A549 (cell line): ENCODE measurements at regions not wholly inside any gene's neighbourhood (a gene's known extent, or its start where the extent isn't known, plus 50 kb on each side); places are given as distances from the start of the nearest gene placed in this dataset.

Experiments used
- ATAC-seq, 2 experiments: fragments of 200-7000 bp in 1 of 2; fragments of >200 bp in 1 of 2; cut with Nextera tagmentation in 1 of 2; cut with Tn5 transposase in 1 of 2; 3 replicates each; pipeline versions ENCODE4 v1.8.0 to v1.9.1; 2018 to 2020; ENCODE audit warnings: mild to moderate bottlenecking in 1 of 2, moderate library complexity in 1 of 2
- CTCF ChIA-PET: fragments of 300-600 bp; sonication (Branson Sonifier 250); formaldehyde crosslinking; extraction: SDS; loops from one replicate; lab custom pipeline; 2021; ENCODE audit warnings: antibody characterized with exemption, inconsistent platforms; lab: Yijun Ruan, JAX
- POLR2A ChIA-PET: fragments of 350-600 bp; formaldehyde crosslinking; extraction: SDS; loops from one replicate; lab custom pipeline; 2021; ENCODE audit warnings: antibody characterized with exemption, inconsistent platforms; lab: Yijun Ruan, JAX
- DNase-seq, 2 experiments: peaks; one replicate each; pipeline versions ENCODE4 v3.0.0 to v3.0.0-alpha.2; 2011 to 2016; ENCODE audit warnings: low read depth in 1 of 2, low spot score in 1 of 2
- FAIRE-seq: peaks from 2 replicates; lab custom pipeline; 2011; peaks lifted over from hg19 to GRCh38; lab: Jason Lieb, UNC
- H3K27ac ChIP-seq, 2 experiments: fragments of >200 bp; sonication (Bioruptor Twin); formaldehyde crosslinking; 3 replicates each; pipeline ENCODE4 v1.5.1; 2016 to 2017
- H3K4me1 ChIP-seq: fragments of >200 bp; sonication (Bioruptor Twin); formaldehyde crosslinking; 3 replicates; pipeline ENCODE4 v1.6.1; 2016
- H3K4me2 ChIP-seq: fragments of >200 bp; sonication (Bioruptor Twin); formaldehyde crosslinking; 3 replicates; pipeline ENCODE4 v1.6.1; 2016
- H3K4me3 ChIP-seq: fragments of >200 bp; sonication (Bioruptor Twin); formaldehyde crosslinking; 3 replicates; pipeline ENCODE4 v1.5.1; 2016
- H3K9me3 ChIP-seq: fragments of >200 bp; sonication (Bioruptor Twin); formaldehyde crosslinking; 3 replicates; pipeline ENCODE4 v1.6.1; 2016
- CBX2 ChIP-seq: fragments of 200-600 bp; sonication (generic); IDR thresholded peaks from 2 replicates; pipeline ENCODE4 v1.6.1; 2016; ENCODE audit warnings: low read depth, mild to moderate bottlenecking, borderline replicate concordance
- CBX8 ChIP-seq: fragments of 200-600 bp; sonication (generic); IDR thresholded peaks from 2 replicates; pipeline ENCODE4 v1.6.1; 2016
- CHD2 ChIP-seq: fragments of 150-350 bp; IDR thresholded peaks from 2 replicates; pipeline ENCODE4 v1.6.1; 2014; ENCODE audit warnings: low read length; ENCODE audit not compliant: partially characterized antibody
- EHMT2 ChIP-seq: fragments of 200-600 bp; sonication (generic); IDR thresholded peaks from 2 replicates; pipeline ENCODE4 v1.6.1; 2016; ENCODE audit warnings: antibody characterized with exemption, low read depth, mild to moderate bottlenecking, moderate library complexity
- EP300 ChIP-seq, 2 experiments: fragments of >200 bp; sonication (Bioruptor Twin); formaldehyde crosslinking; IDR thresholded peaks; 2 replicates in 1 of 2; 3 replicates in 1 of 2; pipeline ENCODE4 v1.6.1; 2016 to 2017
- ESRRA ChIP-seq: fragments of 150-350 bp; IDR thresholded peaks from 2 replicates; pipeline ENCODE4 v1.6.1; 2014; ENCODE audit warnings: mild to moderate bottlenecking, low read length, borderline replicate concordance
- FOSL2 ChIP-seq, 2 experiments: fragments of 450-650 bp in 1 of 2; fragments of >200 bp in 1 of 2; sonication (Bioruptor Twin) in 1 of 2; formaldehyde crosslinking; IDR thresholded peaks; 2 replicates each; pipeline versions ENCODE4 v1.5.0 to v1.6.1; 2016 to 2020; ENCODE audit warnings: mild to moderate bottlenecking in 1 of 2, moderate library complexity in 1 of 2
- FOXS1 ChIP-seq: fragments of 250-450 bp; sonication (Bioruptor Pico); IDR thresholded peaks from 2 replicates; pipeline ENCODE4 v1.5.0; 2020; ENCODE audit warnings: mild to moderate bottlenecking, moderate library complexity
- GATA3 ChIP-seq: IDR thresholded peaks from 2 replicates; pipeline ENCODE4 v1.6.1; 2012; ENCODE audit warnings: borderline replicate concordance
- HDAC2 ChIP-seq: fragments of 200-600 bp; sonication (generic); IDR thresholded peaks from 2 replicates; pipeline ENCODE4 v1.6.1; 2016
- HOXA7 ChIP-seq: fragments of 250-450 bp; sonication (Bioruptor Pico); IDR thresholded peaks from 2 replicates; pipeline ENCODE4 v1.5.0; 2020; ENCODE audit warnings: mild to moderate bottlenecking, moderate library complexity
- HOXB13 ChIP-seq: fragments of 250-450 bp; sonication (Bioruptor Pico); IDR thresholded peaks from 2 replicates; pipeline ENCODE4 v1.5.0; 2020; ENCODE audit warnings: low read depth, mild to moderate bottlenecking, moderate library complexity
- HOXB5 ChIP-seq: fragments of 250-450 bp; sonication (Bioruptor Pico); IDR thresholded peaks from 2 replicates; pipeline ENCODE4 v1.5.0; 2020; ENCODE audit warnings: mild to moderate bottlenecking, moderate library complexity
- JUN ChIP-seq, 2 experiments: fragments of >200 bp; sonication (Bioruptor Twin); formaldehyde crosslinking; IDR thresholded peaks; 2 replicates in 1 of 2; 3 replicates in 1 of 2; pipeline ENCODE4 v1.6.1; 2016 to 2017
- KDM1A ChIP-seq: fragments of 200-600 bp; sonication (generic); IDR thresholded peaks from 2 replicates; pipeline ENCODE4 v1.6.1; 2016; ENCODE audit warnings: low read depth, mild to moderate bottlenecking
- KDM5A ChIP-seq: fragments of 200-600 bp; sonication (generic); IDR thresholded peaks from 2 replicates; pipeline ENCODE4 v1.6.1; 2016; ENCODE audit warnings: antibody characterized with exemption, mild to moderate bottlenecking
- MAZ ChIP-seq: fragments of 150-350 bp; IDR thresholded peaks from 2 replicates; pipeline ENCODE4 v1.6.1; 2014; ENCODE audit warnings: antibody characterized with exemption, low read depth, low read length, borderline replicate concordance
- MYC ChIP-seq: IDR thresholded peaks from 2 replicates; pipeline ENCODE4 v1.6.1; 2012; ENCODE audit warnings: mild to moderate bottlenecking, inconsistent platforms, low read length, improper control_type of control experiment, borderline replicate concordance
- NPAS2 ChIP-seq: fragments of 250-450 bp; sonication (Bioruptor Pico); IDR thresholded peaks from 2 replicates; pipeline ENCODE4 v1.8.0; 2022; ENCODE audit warnings: mild to moderate bottlenecking, moderate library complexity, borderline replicate concordance
- POLR2AphosphoS2 ChIP-seq: conservative IDR thresholded peaks from 2 replicates; pipeline ENCODE4 v1.6.1; 2012; ENCODE audit warnings: low read length, improper control_type of control experiment, inconsistent platforms
- RARB ChIP-seq: fragments of 250-450 bp; sonication (Bioruptor Pico); IDR thresholded peaks from 2 replicates; pipeline ENCODE4 v1.8.0; 2021; ENCODE audit warnings: mild to moderate bottlenecking, moderate library complexity
- RCOR1 ChIP-seq: fragments of 150-350 bp; IDR thresholded peaks from 2 replicates; pipeline ENCODE4 v1.6.1; 2014; ENCODE audit warnings: antibody characterized with exemption, low read length, low read depth
- SMC3 ChIP-seq: fragments of >200 bp; sonication (Bioruptor Twin); formaldehyde crosslinking; IDR thresholded peaks from 3 replicates; pipeline ENCODE4 v1.6.1; 2018; ENCODE audit warnings: inconsistent platforms
- ZFP36 ChIP-seq: fragments of 450-650 bp; IDR thresholded peaks from 2 replicates; pipeline ENCODE4 v1.6.1; 2014; ENCODE audit warnings: borderline replicate concordance; ENCODE audit not compliant: partially characterized antibody
- ZNF302 ChIP-seq: fragments of 250-450 bp; sonication (Bioruptor Pico); IDR thresholded peaks from 2 replicates; pipeline ENCODE4 v1.9.0; 2021; ENCODE audit warnings: inconsistent platforms, mild to moderate bottlenecking, moderate library complexity
- WGBS: methylation state at CpG from one replicate; pipeline ENCODE4 v1.1.6; 2017; ENCODE audit errors: missing lambda C conversion rate; 5-methylcytosine and 5-hydroxymethylcytosine counted together
- TF ChIP-seq, protein P1 (sequence below): fragments of >200 bp; sonication (Bioruptor Twin); formaldehyde crosslinking; IDR thresholded peaks from 3 replicates; pipeline ENCODE4 v1.6.1; 2016
- TF ChIP-seq, protein P2 (sequence below): fragments of >200 bp; sonication (Bioruptor Twin); formaldehyde crosslinking; IDR thresholded peaks from 2 replicates; pipeline ENCODE4 v1.6.1; 2016
- TF ChIP-seq, protein P3 (sequence below): fragments of 200-600 bp; sonication (generic); IDR thresholded peaks from 2 replicates; pipeline ENCODE4 v1.6.1; 2016; ENCODE audit warnings: antibody characterized with exemption, mild to moderate bottlenecking, moderate library complexity
- TF ChIP-seq, protein P4 (sequence below): fragments of 250-450 bp; sonication (Bioruptor Pico); IDR thresholded peaks from 2 replicates; pipeline ENCODE4 v1.5.0; 2020; ENCODE audit warnings: low read depth, mild to moderate bottlenecking, moderate library complexity

DNA sequence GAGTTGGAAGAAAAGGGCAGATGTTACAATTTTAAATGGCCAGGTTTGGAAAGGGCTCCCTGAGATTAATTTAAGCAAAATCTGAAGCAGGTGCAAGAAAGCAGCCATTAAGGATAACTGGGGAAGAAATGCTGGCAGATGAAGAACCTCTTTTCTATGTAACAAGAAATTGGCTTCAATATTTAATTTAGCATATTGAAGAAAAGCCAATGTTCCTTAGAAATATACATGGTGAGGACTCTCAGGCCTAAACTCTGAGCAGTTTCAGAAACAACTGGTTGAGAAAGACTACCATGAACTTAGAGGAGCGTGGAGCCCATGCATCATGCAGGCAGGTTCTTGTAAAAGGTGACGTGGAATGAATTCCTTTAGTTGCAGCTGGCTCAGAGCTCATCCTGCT lies 152.8 kb downstream of the LRIG3 start:
- no peak for DNase-seq
- WGBS: 66% methylated on average over 2 of the region's 2 CpGs
- no peak for FAIRE-seq
- Histone ChIP-seq H3K4me2 (no peak overlapping the region), H3K9me3 (0 out of 3 replicates have a peak, but pooled peaks cover 4% of the 10 kb centered on the region), H3K4me1 (peaks cover 15% of the 10 kb centered on the region), H3K4me3 (no peak overlapping the region)
- no peak for ATAC-seq
- CTCF ChIA-PET: no interaction called here
- POLR2A ChIA-PET: no interaction called here
- TF ChIP-seq, protein P1, sequence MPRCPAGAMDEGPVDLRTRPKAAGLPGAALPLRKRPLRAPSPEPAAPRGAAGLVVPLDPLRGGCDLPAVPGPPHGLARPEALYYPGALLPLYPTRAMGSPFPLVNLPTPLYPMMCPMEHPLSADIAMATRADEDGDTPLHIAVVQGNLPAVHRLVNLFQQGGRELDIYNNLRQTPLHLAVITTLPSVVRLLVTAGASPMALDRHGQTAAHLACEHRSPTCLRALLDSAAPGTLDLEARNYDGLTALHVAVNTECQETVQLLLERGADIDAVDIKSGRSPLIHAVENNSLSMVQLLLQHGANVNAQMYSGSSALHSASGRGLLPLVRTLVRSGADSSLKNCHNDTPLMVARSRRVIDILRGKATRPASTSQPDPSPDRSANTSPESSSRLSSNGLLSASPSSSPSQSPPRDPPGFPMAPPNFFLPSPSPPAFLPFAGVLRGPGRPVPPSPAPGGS: no peak
- no peak for TF ChIP-seq SMC3
- no peak for TF ChIP-seq ESRRA
- TF ChIP-seq ZNF302 (CRISPR knock-in tag): no peak
- no peak for TF ChIP-seq FOSL2 (IDR thresholded peaks at IDR 0.05)
- no peak for TF ChIP-seq FOSL2 (CRISPR knock-in tag; IDR thresholded peaks at IDR 0.05)
- TF ChIP-seq ZFP36: no peak
- TF ChIP-seq, protein P2, sequence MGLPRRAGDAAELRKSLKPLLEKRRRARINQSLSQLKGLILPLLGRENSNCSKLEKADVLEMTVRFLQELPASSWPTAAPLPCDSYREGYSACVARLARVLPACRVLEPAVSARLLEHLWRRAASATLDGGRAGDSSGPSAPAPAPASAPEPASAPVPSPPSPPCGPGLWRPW: no peak
- no peak for TF ChIP-seq HOXB5 (CRISPR knock-in tag)
- no peak for TF ChIP-seq CBX8
- TF ChIP-seq FOXS1 (CRISPR knock-in tag): no peak
- TF ChIP-seq HDAC2: no peak
- TF ChIP-seq EP300 (IDR thresholded peaks at IDR 0.05): no peak
- TF ChIP-seq POLR2AphosphoS2: no peak
- TF ChIP-seq, all 56 proteins: peak for 0
- no peak overlapping the region for H3K27ac ChIP-seq

DNA sequence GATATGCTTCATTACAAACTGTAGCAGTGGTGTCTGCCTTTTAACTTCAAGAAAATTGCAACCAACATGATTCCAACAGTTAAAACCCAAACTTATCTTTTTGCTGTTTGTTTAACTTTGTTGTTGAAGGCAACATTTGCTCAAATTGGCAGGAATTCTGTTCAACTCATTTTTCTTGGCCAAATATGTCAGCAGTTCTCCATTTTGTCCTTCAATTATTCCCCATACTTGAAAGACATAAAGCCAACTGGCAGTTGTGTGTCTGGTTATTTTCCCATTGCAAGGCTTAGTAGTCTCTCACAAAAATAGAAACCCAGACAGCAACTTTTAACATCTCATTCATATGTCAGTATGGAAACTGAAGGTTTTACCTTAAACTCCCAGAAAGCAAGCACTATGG lies 146.3 kb downstream of the LRIG3 start:
- POLR2A ChIA-PET: no interaction called here
- FAIRE-seq (no peak), DNase-seq (no peak), ATAC-seq (no peak)
- 0 out of 3 replicates have a peak, but pooled peaks cover 4% of the 10 kb centered on the region for H3K9me3 ChIP-seq
- no peak overlapping the region for H3K4me3 ChIP-seq
- no peak overlapping the region for H3K4me2 ChIP-seq
- no peaks in the 10 kb centered on the region for H3K4me1 ChIP-seq
- TF ChIP-seq HOXA7 (CRISPR knock-in tag) (no peak), SMC3 (no peak), RCOR1 (no peak), MYC (no peak), CBX2 (no peak), ZNF302 (CRISPR knock-in tag) (no peak), CHD2 (no peak)
- TF ChIP-seq, protein P3, sequence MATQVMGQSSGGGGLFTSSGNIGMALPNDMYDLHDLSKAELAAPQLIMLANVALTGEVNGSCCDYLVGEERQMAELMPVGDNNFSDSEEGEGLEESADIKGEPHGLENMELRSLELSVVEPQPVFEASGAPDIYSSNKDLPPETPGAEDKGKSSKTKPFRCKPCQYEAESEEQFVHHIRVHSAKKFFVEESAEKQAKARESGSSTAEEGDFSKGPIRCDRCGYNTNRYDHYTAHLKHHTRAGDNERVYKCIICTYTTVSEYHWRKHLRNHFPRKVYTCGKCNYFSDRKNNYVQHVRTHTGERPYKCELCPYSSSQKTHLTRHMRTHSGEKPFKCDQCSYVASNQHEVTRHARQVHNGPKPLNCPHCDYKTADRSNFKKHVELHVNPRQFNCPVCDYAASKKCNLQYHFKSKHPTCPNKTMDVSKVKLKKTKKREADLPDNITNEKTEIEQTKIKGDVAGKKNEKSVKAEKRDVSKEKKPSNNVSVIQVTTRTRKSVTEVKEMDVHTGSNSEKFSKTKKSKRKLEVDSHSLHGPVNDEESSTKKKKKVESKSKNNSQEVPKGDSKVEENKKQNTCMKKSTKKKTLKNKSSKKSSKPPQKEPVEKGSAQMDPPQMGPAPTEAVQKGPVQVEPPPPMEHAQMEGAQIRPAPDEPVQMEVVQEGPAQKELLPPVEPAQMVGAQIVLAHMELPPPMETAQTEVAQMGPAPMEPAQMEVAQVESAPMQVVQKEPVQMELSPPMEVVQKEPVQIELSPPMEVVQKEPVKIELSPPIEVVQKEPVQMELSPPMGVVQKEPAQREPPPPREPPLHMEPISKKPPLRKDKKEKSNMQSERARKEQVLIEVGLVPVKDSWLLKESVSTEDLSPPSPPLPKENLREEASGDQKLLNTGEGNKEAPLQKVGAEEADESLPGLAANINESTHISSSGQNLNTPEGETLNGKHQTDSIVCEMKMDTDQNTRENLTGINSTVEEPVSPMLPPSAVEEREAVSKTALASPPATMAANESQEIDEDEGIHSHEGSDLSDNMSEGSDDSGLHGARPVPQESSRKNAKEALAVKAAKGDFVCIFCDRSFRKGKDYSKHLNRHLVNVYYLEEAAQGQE: no peak
- no peak overlapping the region for H3K27ac ChIP-seq
- CTCF ChIA-PET: no interaction called here

DNA sequence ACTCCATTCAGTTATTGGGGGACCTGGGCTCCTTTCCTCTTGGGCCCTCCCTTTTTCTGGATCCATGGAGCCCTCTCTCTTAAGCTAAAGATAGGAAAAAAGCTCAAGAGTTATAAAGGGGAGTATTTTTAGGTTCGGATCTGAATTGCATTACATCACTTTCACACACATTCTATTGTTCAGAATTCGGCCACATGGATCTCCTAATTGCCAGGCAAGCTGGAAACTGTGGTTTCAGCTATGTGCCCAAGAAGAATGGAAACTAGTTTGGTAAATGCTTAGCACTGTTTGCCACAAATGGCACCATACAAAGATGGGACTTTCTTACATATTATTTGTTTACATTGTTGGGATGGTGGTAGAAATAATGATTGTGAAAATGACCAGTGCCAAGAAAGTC lies 145.6 kb downstream of the LRIG3 start:
- CTCF ChIA-PET: no interaction called here
- 11% methylated on average over 2 of the region's 2 CpGs for WGBS
- FAIRE-seq (no peak), DNase-seq (no peak), ATAC-seq (no peak)
- no peak overlapping the region for H3K4me2 ChIP-seq
- no peak overlapping the region for H3K4me3 ChIP-seq
- POLR2A ChIA-PET: no interaction called here
- no peaks in the 10 kb centered on the region for H3K9me3 ChIP-seq
- TF ChIP-seq EHMT2: no peak
- TF ChIP-seq CBX8: no peak
- TF ChIP-seq RARB (CRISPR knock-in tag): no peak
- TF ChIP-seq HOXB13 (CRISPR knock-in tag): no peak
- no peak for TF ChIP-seq FOSL2 (IDR thresholded peaks at IDR 0.05)
- TF ChIP-seq FOSL2 (CRISPR knock-in tag; IDR thresholded peaks at IDR 0.05): no peak
- no peak for TF ChIP-seq JUN (IDR thresholded peaks at IDR 0.05)
- TF ChIP-seq, protein P2: no peak
- TF ChIP-seq ESRRA: no peak
- no peak for TF ChIP-seq KDM5A
- no peak for TF ChIP-seq MYC
- no peak for TF ChIP-seq CHD2
- no peak for TF ChIP-seq KDM1A
- no peak for TF ChIP-seq GATA3
- no peak for TF ChIP-seq MAZ
- TF ChIP-seq ZFP36: no peak
- TF ChIP-seq, protein P4, sequence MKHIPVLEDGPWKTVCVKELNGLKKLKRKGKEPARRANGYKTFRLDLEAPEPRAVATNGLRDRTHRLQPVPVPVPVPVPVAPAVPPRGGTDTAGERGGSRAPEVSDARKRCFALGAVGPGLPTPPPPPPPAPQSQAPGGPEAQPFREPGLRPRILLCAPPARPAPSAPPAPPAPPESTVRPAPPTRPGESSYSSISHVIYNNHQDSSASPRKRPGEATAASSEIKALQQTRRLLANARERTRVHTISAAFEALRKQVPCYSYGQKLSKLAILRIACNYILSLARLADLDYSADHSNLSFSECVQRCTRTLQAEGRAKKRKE (CRISPR knock-in tag): no peak
- no peak for TF ChIP-seq NPAS2 (CRISPR knock-in tag)
- H3K4me1 ChIP-seq: no peaks in the 10 kb centered on the region
- H3K27ac ChIP-seq: no peak overlapping the region
